HG03135 (cell line): ENCODE measurements at regions not wholly inside any gene's neighbourhood (a gene's known extent, or its start where the extent isn't known, plus 50 kb on each side); places are given as distances from the start of the nearest gene placed in this dataset.
"Not testable (repeated sequence)": the region's sequence is repeated elsewhere in the genome, so short reads cannot be mapped to it uniquely, and the experiment has no call there.

Source experiments
- ATAC-seq: cut with Tn5 transposase; IDR thresholded peaks from one replicate; pipeline ENCODE4 v1.9.1; 2021; ENCODE audit warnings: mild to moderate bottlenecking, moderate library complexity; ENCODE audit not compliant: unreplicated experiment

DNA sequence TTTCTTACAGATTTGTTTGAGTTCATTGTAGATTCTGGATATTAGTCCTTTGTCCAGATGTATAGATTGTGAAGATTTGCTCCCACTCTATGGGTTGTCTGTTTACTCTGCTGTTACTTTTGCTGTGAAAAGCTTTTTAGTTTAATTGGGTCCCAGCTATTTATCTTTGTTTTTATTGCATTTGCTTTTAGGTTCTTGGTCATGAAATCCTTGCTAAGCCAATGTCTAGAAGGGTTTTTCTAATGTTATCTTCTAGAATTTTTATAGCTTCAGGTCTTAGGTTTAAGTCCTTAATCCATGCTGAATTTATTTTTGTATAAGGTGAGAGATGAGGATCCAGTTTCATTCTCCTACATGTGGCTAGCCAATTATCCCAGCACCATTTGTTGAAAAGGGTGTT is 81.2 kb upstream of the NDST4 start:
- not testable (repeated sequence) for ATAC-seq

DNA sequence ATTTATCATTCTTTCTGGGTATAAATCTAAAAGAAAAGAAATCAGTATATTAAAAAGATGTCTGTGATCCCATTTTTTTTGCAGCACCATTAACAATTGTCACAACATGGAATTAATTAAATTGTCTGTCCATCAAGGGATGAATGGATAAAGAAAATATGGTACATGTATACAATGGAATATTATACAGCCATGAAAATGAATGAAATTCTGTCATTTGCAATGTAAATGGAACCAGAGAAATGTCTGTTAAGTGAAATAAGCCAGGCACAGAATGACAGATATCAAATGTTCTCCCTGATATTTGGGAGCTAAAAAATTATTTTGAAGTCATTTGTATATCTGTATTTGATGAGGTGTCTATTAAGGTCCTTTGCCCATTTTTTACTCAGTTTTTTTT is 77.1 kb upstream of the NDST4 start:
- ATAC-seq = no peak

DNA sequence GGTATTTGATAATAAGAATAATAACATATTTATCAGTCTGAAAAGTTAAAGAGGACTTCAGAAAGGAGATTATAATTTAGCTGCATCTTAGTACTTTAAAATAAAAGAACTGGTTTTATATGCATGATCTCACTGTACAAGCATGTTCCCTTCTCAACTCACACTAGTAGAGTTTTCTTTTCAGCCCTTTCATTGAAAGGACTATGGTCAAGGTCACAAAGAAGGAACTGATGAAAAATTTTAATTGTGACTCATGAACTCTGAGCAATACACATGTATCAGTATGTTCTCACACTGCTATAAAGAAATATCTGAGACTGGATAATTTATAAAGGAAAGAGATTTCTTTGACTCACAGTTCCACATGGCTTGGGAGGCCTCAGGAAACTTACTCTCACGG is 73.7 kb upstream of the NDST4 start:
- ATAC-seq = no peak

DNA sequence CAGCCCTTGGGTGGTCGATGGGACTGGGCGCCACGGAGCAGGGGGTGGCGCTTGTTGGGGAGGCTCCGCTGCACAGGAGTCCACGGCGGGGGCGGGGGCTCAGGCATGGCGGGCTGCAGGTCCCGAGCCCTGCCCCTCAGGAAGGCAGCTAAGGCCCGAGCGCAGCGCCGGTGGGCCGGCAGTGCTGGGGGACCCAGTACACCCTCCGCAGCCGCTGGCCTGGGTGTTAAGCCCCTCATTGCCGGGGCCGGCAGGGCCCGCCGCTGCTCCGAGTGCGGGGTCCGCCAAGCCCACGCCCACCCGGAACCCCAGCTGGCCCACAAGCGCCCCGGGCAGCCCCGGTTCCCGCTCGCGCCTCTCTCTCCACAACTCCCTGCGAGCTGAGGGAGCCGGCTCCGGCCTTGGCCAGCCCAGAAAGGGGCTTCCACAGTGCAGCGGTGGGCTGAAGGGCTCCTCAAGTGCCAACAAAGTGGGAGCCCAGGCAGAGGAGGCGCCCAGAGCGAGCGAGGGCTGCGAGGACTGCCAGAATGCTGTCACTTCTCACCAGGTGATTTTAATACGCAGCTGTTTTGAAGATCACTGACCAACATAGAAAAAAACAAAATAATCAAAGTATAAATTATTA is 66.1 kb upstream of the NDST4 start:
- not testable (repeated sequence) for ATAC-seq

DNA sequence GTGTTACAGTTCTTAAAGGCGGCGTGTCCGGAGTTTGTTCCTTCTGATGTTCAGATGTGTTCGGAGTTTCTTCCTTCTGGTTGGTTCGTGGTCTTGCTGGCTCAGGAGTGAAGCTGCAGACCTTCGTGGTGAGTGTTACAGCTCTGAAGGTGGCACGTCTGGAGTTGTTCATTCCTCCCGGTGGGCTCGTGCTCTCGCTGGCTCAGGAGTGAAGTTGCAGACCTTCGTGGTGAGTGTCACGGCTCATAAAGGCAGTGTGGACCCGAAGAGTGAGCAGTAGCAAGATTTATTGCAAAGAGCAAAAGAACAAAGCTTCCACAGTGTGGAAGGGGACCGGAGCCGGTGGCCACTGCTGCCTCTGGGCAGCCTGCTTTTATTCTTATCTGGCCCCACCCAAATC is 65.3 kb upstream of the NDST4 start:
- ATAC-seq = not testable (repeated sequence)

DNA sequence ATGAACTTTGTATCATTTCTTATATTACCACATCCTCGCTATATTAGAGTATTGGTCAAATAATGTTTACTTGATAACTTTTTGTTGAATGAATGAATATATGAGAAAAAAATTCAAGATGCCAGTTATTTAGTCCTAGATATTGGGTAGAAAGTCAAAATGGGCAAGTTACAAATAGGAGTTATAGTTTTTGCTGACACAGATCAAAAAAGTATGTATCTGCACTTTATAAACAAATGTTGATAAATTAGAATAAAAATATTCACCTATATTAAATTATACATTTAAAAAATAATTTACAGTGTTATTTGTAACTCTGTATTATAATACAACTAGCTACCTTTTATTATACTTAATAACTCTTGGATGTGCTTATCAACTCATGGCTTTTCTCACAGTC is 57.8 kb upstream of the NDST4 start:
- ATAC-seq = no peak

DNA sequence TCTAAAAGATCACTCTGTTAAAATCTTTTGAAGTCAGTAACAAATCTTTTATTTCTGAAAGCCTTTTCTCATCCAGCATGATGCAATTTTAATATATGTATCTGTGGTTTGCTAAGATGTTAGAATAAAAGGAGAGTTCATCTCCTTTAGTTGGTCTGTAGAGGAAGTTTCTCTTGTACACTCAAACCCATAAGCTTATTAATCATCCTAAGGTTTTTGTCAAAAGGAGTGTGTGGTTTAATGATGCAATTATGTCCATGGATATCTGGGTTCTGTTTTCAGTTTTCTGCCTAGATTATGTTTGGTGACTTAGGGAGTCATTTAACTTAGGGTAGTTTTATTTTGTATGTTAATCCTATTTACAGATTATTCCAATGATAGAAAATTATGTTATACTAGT is 52.1 kb upstream of the NDST4 start:
- no peak for ATAC-seq
